NCI-H524 (cell line): ENCODE measurements at regions not wholly inside any gene's neighbourhood (a gene's known extent, or its start where the extent isn't known, plus 50 kb on each side); places are given as distances from the start of the nearest gene placed in this dataset.

Experiments
- DNase-seq, 2 experiments: peaks; one replicate each; lab custom pipeline; 2025; lab: John Stamatoyannopoulos, UW

GRCh38 chr4:57607566-57608180 lies 497.5 kb upstream of the IGFBP7 start:
- peak in 1 of 2 experiments; percentile 13 for DNase-seq

DNA sequence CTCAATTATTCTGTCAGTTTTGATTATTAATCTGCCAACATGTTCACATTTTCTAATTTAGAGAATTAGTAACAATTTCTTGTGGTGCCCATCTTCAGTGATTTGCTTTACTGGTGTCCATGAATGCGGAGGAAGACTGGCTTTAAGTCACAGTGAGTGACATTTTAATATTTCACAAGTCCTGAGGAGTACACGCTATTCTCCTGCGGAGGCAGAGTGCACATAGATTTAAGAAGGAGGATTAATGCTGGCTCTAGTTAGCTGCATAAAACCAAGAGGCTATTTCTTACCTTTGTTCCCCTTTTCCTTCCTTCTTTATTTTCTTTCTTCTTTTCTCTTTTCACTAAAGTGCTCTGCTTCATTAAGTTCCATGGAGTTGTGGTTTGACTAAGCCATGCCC lies 495.2 kb upstream of the IGFBP7 start:
- DNase-seq, result peak in 1 of 2 experiments; percentile 6

DNA sequence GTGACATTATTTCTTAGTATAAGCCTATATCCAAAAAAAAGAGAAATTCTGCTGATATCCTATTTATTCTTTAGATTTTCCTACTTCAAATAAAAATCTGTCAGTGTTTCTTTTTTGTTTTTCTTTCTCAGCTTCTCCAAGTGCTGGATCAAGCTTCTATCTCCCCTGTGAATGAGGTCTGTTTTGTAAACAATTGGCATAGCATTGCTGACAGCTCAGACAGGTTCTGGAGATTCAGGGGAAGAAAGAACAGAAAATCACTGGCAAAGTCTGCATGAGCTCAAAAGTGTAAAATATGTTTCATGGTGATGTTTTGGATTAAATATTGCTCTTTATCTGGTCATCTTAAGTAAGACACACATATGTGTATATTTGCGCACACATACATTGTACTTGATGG lies 492.0 kb upstream of the IGFBP7 start:
- DNase-seq, result no peak

GRCh38 chr4:57591073-57591472 lies 480.9 kb upstream of the IGFBP7 start:
- no peak for DNase-seq

DNA sequence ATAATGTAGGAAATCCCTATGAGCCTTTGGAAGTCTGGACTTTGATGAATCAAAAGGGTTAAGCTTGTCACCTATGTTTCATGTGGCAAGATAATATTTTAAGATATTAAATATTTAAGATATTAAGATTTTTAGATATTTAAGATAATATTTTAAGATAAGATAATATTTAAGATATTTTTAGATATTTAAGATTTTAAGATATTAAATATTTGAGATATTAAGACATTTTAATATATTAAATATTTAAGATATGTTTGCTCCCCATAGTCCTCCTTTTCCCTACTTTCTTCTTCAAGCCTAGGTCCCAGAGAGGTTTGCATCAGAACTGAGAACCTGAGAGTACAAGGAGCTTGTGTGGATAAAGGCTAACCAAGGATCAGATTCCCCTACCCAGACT lies 478.4 kb upstream of the IGFBP7 start:
- no peak for DNase-seq

- DNase-seq, result no peak
These were observed 470.8 kb upstream of the IGFBP7 start for GRCh38 chr4:57580710-57581599.

GRCh38 chr4:57575426-57575825 lies 465.2 kb upstream of the IGFBP7 start:
- DNase-seq, result peak; percentile 0 to 52

DNA sequence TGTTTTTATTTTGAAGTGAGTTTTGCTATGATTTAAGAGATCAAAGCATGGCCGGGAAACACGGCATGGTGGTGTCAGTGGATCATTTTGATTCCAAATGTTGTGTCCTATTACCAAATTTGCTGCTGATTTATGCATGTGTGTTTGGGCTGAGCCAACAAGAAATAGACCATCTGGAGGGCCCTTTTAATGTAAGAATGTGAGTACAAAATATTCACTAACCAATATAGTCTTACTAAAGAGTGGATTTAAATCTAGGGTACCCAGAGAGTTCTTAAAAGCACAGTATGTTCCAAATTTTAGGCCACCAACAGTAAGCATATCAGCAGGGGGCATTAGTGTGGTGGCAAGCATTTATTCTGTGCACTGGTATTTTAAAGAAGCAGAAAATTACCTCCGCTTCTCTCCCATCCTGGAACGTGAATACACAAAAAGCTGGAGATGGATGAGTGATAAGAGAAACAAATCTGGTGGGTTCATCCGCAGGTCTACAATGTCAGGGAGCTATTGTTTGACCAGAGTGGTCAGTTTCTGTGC lies 444.4 kb upstream of the IGFBP7 start:
- peak in 1 of 2 experiments; percentile 4 for DNase-seq

DNA sequence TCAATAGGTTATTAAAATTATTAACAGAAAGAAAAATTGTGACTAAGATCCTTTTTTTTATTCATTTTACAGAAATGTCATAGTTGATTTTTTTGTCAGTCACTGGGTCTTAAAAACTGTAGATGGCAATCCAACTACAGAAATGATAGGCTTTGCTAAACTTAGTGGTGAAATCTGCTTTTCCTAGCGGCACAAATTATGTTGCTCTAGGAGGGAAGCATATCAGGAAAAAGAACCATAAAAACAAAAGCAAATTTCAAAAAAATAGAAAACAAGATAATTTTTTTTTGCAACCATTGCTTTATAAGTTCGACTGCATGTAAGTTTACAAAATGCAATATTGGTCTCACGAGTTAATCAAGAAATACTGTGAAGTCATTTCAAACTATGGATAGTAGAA lies 443.5 kb upstream of the IGFBP7 start:
- no peak for DNase-seq

DNA sequence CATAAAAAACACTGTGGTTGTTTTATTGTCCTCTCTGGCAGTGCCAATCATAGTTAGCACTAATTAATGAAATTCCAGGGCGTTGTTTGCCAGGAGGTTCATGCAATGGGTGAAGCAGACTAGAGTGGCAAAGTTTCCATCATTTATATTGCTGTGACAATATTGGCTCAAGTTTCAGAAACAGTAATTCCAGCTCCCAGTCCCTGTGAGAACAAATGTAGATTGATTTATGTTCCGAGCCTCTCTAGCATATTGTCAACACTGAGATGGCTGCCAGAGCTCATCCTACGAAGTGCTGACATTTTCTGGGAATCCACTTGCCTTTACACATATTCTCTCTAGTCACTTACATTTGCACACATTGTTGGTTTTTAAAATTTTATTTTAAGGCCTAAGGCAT lies 440.0 kb upstream of the IGFBP7 start:
- DNase-seq, result no peak

GRCh38 chr4:57548856-57549255 lies 438.7 kb upstream of the IGFBP7 start:
- no peak for DNase-seq

DNA sequence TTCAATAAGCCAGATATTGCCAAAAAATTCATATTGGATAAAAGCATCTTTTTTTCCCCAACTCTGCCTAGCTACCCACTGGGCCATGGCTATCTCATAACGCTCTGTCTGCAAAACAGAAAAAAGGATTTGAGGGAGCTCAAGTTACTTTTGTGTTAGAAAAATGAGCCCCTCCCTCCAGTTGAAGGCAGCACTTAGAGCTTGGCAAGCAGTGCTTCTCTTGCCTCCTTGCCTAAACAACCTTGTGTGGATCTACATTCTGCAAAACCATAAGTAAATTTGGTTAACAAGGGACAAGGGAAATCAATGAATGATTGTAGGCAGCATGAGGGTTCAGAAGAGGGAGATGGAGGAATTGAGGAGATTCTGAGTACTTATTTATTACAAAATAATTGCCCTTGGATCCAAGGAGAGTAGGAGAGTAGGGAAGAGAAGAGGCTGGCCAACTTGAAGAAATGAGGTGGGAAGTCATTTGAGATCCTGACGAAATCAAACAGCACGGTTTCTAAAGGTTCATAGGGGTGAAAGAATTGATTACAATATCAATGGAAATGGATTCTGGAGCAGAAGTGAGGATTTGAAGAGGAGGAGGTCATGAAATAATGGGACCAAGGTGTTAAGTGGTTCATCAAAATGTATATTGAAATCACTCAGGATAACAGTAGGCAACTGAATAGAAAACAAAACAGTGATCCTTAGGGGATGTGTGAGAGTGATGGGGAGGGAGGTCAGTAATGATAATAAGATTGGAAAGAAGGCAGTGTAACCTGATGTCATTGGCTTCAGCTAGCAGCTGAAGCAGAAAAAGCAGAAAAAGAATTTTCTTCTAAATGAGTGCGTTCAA lies 434.8 kb upstream of the IGFBP7 start:
- no peak for DNase-seq

DNA sequence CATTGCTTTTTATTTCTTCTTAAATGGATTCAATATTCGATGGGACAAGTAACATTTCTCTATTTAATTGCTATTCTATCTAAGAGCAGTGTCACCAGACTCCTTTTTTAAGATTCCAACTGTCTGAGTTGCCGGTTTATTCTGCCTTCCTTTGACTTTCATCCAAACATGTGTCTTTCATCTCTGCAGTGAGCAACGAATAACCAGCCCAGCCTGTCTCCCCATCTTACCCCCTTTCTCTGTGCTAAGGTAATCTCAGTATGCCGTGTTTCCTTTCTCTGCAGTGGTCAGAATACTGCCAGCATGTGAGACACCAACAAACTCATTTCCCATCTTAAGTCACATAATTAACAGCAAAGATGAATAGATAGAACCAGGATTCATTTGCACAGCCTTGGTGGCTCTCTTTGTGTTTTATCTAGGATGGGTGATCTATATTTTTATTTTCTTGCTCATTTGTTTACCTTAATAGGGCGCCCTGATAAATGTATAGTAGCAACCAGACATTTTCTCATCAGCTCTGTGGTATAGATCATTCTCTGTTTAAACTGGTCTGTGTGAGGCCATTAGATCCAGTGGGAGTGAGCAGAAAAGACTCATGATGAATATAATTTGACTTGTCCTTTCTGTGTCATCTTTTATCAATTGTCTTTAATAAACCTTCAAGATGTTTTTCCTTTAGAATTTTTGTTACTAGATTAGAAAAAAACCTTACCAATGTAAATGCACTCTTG lies 394.8 kb upstream of the IGFBP7 start:
- DNase-seq, result no peak

DNA sequence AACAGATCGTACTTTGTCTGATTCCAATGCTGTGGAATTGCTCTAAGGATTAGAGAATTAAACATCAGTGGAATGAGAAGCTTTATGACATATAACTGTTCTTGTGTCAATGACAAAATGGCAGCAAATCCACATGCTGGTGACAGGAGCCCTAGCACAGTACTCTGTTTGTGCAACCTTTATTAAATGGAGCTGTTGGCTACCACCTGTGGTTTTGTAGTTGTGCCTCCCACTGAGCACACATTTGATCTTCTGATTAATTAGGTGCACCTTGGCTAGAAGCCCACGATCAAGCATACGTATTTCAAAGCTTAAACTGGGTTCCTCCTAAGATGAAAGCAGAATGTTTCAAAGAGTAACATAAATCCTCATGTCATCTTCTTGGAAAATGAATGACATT lies 394.0 kb upstream of the IGFBP7 start:
- peak; percentile 13 to 53 for DNase-seq

- no peak for DNase-seq
These were observed 391.5 kb upstream of the IGFBP7 start for GRCh38 chr4:57501720-57502119.

DNA sequence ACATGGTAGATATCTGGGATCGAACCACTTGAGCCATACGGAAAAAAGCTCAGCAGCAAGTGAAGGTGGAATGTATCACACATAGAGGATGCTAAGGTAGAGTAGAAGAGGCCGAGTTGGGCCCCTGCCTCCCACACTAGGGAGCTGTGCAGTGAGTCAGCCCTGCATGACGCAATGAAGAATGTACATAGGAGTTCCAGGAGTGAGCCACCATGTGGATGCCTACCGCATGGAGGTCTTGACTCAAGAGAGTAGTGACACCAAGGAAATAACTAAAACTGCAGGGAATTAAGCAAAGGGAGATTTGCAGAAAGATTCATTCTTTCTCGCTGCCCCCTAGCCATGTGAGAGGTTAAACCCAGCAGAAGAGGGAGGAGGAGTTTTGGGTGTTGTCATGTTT lies 389.6 kb upstream of the IGFBP7 start:
- DNase-seq, result no peak

GRCh38 chr4:57498251-57498650 lies 388.1 kb upstream of the IGFBP7 start:
- no peak for DNase-seq

DNA sequence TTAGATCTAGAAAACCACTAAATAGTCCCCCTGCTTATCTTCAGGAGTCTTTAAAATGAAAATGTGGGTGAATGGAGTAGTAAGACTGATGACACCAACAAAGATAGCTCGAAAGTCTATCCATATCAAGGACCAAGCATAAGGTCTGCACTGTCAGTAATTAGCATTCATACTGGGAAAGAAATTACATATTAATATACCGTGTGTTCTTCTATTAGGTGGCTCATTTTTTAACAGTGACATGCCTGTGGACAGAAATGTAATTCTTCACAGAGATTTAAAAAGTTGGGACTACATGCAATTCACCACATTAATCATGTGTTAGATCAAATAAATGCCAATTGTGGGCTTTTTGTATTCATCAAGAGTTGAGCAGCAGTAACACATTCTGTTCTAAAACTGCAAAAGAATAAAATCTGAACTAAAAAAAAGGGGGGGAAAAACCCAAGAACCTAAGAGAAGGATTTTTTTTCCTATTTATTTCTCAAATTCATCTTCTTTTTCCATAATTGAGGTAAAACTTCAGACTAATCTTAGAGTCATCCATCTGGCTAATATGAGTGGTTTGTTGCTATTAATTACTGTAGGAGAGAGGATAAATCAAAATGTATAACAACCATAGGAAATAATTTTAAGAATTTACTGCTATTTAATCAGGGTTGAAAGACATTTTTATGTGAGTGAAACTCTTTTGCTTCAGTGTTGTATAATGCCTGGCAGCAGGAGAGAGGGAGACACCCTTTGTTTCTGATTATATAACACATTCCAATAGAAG lies 386.7 kb upstream of the IGFBP7 start:
- DNase-seq, result no peak

DNA sequence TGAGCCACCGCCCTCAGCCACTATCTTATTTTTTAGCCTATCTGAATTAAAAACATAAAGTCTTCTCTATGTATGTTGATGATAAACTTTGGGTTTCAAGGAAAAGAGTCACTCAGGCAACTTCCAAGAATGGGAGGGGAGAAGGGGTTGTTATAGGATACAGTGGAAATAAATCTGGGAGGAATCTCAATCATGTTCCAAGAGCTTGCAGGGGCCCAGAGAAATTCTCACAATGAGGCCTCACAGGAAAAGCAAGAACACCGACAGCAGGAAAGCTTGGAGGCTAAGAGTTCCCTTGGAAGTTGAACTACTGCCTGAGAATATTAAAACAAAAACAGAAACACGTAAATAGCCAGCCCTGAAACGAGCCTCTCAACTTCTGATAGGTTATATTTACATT lies 384.6 kb upstream of the IGFBP7 start:
- no peak for DNase-seq

- no peak for DNase-seq
These were observed 382.2 kb upstream of the IGFBP7 start for GRCh38 chr4:57492251-57492878.
